ENCODE measurements at regions not wholly inside any gene's neighbourhood (a gene's known extent, or its start where the extent isn't known, plus 50 kb on each side); places are given as distances from the start of the nearest gene placed in this dataset.

DNA sequence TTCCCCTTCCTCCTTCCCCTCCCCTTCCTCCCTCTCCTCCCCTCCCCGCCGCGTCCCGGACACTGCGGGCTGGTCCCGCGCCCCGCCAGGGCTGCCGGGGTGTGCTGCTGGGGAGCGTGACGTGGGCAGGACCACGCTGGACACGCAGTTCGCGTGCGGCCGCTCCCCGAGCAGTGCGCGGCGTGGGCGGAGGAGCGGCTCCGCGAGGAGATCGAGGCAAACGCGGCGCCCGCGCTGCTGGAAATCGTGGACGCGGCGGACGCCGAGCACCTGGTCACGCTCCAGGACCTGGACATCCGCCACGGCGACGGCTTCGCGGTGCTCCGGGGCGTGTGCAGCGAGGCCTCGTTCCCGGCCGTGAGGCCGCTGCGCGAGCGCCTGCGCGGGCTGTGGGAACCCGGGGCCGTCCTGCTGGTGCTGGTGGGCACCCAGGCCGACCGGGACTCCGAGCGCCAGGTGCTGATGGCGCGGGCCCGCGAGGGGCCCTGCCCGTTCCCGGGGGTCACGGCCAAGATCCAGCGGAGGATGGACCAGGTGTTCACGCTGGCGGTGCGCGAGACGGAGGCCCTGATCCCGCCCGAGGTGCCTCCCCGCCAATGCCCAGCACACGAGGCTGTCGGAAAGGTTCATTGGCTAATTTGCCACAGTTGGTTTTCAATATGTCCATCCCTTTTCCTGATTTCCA is 84.3 kb downstream of the TNFAIP2 start:
- no peak for DNase-seq

DNA sequence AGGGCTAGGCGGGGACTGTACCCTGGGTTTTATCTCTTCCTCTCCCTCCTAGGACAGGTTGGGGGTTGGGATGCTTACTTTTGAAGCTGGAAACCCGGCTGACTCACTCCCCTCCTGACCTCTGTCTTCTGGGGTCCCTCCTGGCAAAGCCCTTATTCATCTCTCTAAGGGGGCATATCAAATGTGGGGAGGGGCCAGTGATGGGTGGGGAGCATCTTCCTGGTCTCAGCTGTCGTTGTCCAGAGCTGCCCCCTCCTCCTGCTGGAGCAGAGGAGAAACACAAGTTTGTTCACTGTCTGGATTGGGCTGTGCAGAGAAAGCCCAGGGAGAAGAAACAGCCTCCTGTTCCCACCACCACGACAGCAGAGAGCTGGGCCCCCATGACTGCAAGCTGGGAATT is 85.8 kb downstream of the TNFAIP2 start:
- DNase-seq: no peak

DNA sequence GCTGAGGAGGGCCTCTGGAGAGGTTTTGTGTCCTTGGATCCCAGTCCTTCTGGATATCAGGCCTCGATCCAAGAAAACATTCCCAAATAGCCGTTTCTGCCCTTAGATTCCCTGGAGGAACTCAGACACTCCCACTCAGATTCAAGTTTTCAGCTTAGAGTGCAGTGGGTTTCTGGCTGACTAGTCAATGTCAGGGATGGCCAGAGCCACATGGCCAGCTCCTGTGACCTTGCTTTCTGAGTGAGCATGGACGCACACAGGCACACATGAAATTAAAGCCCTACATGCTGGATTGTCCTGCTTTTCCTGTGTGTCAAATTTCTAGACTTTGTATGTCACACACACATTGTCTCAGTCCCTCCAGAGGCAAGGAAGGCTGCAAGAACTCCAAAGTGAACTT is 86.2 kb downstream of the TNFAIP2 start:
- no peak for DNase-seq

DNA sequence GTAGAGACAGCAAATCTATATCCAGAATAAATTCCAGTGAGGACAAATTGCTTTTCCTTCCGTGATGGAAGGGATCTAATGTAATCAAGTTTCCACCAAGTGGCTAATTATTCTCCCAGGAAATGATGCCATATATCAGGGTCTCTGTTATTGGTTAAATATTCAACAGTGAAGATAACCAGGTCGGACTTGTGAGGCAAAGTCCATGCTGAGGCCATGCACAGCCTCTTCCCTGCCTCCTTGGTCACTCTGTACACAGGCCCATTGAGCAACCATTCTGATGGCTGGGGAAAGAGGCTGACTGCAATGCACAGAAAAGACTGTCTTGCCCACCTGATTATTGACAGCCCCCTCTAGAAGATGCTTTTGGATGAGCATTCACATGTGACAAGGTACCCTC is 90.1 kb downstream of the TNFAIP2 start:
- DNase-seq: no peak

DNA sequence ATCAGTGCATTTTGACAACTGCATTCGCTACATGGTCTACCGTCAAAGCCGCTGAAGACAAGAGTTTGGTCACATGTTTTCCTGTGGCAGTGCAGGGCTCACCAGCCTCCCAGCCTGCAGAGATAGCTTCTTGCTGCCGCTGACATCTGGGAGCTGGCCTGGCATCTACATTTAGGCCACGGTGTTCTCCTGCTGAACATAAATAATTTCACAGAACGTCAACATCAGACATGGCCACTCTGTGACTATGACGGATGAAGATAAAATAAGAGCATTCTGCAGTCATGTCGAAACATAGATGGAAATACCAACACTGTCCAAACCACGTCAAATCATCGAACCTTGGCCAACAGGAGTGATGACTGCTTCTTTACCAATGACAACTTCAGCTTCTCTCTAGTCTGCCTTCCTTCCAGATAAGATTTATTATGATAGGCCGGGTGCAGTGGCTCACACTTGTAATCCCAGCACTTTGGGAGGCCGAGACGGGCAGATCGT is 91.2 kb downstream of the TNFAIP2 start:
- no peak for DNase-seq

DNA sequence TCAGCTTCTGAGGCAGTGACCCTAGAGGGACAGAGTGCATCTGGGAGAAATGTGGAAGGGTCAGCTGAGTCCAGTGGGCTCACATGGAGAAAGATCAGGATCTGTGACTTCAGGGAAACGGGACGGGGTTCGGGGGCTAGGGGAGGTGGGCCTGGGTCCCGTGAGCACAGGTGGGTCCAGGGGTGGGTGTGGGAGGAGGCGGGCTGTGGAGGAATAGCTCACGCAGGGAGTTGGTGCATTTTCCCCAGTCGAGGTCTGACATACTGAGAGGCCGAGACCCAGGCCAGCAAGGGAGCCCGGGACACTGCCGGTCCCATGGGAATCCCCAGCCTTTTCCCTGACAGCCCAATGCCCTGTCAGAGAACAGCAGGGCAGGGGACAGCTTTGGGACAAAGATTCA is 93.1 kb downstream of the TNFAIP2 start:
- DNase-seq: no peak

DNA sequence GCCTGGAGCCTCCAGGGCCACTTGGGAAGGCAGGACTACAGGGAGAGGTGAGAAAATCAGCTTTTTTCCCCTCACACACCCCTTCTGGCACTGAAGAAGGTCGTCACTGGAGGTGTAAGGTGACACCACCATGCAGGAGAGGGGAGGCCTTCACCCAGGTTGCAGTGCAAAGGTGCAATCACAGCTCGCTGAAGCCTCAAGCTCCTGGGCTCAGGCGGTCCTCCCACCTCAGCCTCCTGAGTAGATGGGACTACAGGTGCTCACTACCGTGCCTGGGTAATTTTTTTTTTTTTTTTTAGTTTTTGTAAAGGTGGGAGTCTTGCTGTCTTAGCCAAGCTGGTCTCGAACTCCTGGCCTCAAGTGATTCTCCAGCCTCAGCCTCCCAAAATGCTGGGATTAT is 93.6 kb downstream of the TNFAIP2 start:
- DNase-seq: no peak

DNA sequence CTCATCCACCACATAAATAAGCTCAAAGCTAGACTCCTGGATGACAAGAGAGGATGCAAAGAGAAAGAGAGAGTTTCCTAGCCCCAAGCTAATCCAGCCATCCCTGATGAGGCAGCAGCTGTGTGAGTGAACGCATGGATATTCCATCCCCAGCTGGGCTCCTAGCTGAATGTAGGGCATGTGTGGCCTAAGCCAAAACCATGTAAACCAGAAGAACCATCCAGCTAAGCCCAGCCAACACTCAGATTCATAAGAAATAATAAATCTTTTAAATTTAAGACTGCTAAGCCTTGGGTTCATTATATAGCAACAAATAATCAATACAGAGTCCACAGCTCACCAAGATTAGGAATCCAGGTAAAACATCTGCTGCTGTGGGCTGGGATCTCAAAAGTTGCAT is 94.3 kb downstream of the TNFAIP2 start:
- DNase-seq: no peak

DNA sequence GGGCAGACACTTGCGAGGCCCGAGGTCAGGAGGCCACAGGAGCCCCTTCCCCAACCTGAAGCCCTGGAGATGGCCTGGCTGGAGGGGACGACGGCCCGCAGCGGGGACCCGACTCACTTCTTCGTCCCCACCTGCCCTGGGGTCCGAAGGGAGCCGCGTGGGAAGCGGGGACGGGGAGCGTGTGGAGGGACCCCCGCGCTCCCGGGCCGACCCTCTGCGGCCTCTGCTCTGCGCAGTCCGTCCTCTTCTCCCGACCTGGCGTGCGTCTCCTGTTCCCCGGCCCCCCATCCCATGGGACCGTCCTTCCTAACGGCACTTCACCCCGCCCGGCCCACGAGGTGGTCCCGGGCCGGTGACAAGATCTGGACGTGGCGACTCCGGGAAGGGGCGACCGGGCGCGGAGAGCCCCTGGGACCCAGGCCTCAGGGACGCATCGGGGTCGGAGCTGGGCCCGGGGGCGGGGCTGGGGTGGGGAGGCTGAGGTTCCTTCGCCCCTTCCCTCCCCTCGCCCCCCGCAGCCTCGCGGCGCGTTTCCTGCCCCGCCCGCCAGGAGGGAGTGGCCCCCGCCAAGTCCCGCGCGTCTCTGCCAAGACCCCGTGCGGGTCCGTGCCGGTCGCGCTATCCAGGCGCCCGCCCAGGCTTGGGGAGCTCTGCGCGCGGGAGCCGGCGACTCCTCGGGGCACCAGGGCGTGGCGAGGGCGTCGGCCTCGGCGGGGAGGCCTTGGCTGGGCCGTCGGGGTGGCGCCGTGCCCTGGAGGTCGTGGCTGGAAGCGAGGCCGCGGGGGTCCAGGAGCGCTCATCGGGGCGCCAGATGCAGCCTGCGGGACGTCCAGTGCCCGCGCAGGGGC is 97.1 kb downstream of the TNFAIP2 start:
- DNase-seq: no peak

DNA sequence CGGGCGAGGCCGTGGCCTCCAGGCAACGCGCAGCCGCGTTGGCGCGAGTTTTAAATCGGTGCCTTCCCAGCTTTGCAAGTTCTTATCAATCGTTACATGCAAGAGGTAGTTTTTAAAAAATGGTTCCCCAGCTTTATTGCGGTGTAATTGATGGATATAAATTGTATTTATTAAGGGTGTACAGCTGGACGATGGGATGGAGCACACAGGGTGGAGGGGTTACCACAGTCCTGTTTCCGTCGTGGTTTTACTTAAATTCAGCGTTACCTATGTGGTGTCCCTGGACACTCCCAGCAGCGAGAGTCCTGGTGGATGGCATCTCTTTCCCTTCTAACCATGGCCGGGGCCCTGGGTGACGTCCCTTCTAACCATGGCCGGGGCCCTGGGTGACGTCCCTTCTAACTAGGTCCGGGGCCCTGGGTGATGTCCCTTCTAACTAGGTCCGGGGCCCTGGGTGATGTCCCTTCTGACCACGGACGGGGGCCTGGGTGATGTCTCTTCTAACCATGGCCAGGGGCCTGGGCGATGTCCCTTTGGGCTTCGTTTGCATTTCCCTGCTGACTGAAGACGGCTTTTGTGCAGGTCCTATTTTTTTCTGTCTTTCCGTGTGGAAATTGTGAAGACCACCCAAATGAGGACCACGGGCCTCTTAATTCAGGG is 97.9 kb downstream of the TNFAIP2 start:
- no peak for DNase-seq

DNA sequence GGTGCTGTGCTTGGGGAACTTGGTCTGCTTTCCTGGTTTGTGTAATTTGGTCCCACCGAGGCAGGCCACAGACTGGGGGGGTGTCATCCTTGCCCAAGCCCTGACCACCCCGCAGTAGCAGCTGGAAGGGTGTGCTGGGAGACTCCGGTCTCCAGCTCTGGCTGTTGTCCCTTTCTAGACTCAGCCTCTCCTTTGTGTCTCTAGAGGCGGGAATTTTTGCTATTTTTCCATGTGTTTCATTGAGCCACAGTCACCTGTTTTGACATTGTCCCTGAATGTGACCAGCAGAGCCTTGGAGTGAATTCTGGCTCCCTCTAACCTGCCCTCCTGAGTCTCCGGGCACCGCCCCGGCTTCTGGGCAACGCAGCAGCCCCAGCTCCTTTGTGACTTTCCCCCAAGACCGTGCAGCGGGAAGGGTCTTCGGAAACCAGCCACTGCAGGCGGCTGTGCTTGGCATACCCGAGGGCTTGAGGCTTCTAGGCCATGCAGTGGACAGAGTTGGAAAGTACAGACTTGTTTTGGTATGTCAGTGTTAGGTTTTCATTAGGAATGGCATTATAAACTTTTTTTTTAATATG is 98.6 kb downstream of the TNFAIP2 start:
- no peak for DNase-seq

DNA sequence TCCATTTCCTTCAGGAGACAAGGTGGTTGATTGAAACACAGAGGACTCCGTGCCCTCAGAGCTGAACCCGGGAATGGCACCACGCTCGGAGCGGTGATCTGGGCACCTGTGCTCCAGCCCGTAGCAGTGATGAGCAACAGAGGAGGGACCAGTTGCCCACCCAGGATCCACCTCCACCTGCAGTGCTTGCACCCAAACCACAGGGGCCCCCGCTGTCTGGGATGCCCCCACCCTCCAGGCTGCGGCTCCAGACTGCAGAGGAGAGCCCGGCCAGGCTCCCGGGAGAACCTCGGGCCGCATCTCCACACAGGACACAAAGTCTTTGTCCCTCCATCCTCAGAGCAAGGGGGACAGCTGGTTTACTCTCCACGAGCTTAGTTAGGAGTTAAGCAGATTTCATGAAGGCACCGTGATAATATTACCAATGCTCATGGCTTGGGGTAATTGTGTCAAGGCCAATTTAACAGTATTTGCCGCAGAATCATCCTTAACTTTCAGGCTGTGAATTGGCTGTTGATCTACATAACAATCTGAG is 100.6 kb downstream of the TNFAIP2 start:
- no peak for DNase-seq

DNA sequence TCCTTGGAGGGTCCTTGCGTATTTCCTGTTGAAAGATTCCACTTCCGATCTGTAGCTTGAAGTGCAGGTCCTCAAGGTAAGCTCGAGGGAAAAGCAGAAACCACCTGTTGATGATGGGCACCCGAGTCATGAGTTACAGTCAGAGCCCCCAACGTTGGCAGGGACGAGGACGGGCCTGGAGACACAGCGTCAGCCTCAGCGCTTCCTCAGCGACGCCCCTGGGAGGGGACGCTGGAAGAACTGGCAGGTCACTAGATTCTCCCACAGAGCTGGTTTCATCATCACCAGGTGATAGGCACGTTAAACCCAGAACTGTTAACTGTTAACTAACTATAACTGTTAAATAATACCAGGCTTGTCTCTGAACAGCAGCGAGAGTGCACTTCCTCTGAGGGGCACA is 101.8 kb downstream of the TNFAIP2 start:
- DNase-seq: no peak

DNA sequence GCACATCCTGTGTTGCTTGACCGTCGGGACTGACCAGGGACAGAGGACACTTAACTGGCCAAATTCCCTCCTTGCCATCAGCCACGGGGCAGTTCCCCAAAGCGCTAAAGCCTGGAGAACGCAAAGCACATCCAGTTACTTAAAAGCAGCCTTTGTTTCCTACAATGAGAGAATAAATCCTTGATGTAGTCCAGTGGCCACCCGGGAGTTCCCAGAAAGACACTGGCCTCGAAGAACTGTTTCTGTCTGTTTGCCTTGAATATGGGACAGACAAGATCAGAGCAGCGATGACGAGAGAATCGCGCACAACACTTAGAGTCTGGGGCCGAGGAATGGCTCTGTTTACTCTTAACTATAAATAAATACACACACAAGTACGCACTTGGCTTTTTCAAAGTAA is 102.2 kb downstream of the TNFAIP2 start:
- no peak for DNase-seq

DNA sequence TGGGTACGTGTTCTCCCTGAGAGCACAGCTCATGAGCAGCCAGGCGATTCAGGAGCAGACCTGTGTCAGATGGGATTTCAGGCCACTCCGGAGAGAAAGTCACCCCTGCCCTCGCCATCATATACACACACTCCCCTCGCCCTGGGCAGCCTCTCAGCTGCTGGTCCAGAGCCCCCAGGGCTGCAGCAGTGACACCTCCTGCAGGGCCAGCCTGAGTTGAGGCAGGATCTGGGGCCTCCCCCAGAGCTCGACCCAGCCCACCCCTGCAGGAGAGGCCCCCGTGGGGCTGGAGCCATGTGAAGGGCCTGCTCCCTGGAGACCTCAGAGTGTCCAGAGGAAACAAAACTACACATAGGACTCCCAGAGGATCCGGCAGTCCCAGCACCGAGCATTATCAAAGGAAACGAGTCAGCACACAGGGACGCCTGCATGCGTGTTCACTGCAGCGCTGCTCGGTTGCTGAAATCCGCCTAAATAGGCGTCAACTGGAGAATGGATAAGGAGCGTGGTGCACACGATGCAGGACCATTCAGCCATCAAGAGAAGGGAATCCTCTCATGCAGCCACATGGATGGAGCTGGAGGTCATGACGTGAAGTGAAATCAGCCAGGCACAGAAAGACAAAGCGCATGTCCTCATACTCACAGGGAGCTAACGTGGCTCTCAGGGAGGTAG is 104.0 kb downstream of the TNFAIP2 start:
- no peak for DNase-seq

DNA sequence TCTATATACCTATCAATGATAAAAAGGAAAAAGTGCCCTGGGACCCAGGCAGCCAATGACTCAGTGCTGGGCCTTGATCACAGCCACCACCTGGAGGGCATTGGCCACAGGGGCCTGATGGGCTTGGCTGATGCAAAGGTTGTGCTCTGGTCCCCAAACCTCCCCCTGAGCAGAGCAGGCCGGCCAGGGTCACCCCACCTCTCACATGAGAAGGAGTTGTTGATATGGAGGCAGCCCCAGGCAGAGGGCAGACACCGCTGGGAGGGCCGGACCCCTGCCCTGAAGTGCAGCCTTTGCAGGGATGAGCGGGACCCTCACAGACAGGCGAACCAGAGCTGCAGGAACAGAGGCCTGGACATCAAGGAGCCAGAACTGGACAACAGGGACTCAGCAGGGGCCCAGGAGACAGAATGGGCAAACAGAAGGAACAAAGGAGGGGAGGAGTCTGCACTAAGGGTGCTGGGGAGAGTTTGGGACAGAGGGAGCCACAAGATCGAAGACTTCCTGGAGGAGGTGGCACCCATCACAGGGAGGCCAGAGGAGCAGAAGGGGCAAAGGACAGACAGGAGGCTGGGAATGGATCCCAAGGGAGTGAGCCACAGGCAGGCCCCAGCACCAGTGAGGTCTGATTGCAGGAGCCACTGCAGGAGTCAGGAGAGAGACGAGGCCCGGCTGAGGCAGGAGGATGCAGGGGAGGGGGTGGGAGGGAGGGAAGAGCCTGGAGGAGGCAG is 105.0 kb downstream of the TNFAIP2 start:
- no peak for DNase-seq

DNA sequence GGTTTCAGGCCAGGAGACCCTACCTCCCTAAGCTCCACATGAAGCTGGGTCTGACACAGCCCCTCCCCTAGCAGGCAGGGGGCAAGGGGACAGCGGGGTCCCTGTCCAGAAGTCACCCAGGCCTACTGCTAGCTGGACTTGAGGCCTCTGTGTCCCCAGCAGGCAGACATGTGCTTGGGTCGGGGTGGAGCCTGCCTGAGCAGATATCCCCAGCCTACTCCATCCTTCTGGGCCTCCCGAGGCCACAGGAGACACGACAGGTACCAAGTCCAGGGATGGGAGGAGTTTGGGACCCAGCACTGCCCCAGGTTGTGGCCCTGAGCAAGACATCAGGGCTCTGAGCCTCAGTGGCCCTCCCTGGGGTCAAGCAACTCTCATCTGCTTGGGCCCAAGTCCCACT is 105.2 kb upstream of the EIF5 start:
- DNase-seq: no peak

DNA sequence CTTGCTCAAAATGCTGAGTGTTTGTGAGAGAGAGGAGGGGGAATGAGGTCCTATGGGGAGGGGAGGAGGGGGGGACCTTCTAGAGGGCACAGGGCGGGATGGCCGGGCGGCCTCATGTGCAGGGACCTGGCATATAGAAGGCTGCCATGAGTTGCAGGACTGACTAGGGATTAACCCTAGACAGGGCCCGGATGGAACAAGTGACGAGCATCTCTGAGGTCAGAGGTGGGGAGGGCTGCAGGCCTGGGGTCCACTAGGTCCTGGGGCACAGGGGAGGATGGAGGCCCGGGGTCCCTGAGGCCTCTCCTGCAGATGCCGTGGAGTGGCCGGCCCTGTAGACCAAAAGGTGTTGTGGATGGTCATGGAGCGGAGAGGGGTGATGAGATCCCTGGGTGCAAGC is 104.0 kb upstream of the EIF5 start:
- no peak for DNase-seq

DNA sequence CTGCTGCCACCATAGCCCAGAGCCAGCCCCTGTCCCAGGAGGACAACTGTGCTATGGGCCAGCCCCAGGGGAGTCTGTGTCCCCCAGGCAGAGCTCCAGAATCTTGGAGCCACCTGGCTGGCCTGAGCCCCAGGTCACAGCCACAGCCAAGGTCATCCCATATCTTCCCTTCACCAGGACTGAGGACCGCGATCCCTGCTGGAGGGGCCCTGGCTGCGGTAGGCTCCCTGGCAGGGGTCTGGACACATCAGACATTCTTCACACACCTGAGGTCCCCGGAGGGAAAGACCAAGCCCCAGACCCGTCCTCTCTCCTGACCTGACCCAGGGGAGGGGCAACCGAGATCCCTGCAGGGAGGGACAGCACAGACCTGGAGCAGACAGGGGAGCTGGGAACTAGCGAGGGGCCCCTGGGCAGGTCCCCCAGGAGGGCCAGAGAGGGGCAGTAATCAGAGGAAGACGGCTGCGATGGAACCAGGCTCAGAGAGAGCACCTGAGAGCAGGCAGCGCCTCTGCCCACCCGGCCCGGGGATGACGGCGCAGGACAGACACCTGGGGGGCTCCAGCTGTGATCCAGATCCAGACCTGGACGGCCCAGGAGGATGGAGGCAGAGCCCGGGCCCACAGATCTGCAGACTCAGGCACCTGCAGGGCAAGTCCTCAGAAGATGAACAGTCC is 103.2 kb upstream of the EIF5 start:
- DNase-seq: no peak

DNA sequence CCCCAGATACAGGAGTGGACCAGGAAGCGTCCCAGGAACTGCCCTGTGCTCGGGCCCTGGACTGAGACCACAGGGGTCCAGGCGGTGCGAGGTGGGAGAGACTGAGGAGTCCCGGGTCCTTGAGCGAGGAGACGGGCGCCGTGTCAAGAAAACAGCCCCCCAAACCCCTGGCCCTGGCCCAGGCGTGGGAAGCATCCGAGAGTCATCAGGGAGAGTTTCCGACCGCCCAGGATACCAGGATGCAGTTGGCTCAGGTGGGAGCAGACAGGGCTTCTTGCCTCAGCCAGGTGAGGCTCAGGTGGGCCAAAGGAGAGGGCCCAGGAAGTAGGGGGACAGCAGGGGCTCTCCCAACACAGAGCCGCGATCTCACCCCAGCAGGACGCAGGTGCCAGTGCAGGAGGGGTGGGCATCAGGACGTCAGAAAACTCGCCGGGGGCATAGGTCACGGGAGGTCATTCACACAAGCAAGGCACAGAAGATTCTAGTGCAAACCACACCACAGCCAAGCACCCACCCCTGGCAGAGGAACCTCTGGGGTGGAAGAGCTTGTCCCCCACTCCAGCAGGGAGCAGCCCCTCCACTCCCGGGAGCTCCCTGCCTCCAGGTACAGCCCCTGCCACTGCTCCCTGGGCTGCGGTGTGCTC is 102.5 kb upstream of the EIF5 start:
- no peak for DNase-seq
